Activated CD8-positive, alpha-beta memory T cell treated with anti-CD3 and anti-CD28 coated beads, Interleukin-2, amount 10 ng/mL, durations not matched to agents 7 days and 5 days (primary cell): ENCODE measurements at regions not wholly inside any gene's neighbourhood (a gene's known extent, or its start where the extent isn't known, plus 50 kb on each side); places are given as distances from the start of the nearest gene placed in this dataset.

Experiments
- ATAC-seq: fragments of 150-1000 bp; cut with Tn5 transposase; one replicate; pipeline ENCODE4 v1.10.0; 2021; ENCODE audit warnings: moderate library complexity
- CTCF ChIA-PET: fragments of 350-600 bp; sonication (Branson Sonifier 250); formaldehyde crosslinking; loops from one replicate; lab custom pipeline; 2021; ENCODE audit warnings: antibody characterized with exemption; lab: Charles Lee
- DNase-seq: peaks from one replicate; pipeline ENCODE4 v3.0.0-alpha.2; 2020
- H3K27ac Mint-ChIP-seq: one replicate; pipeline ENCODE4 v1.8.0; 2021; ENCODE audit warnings: mild to moderate bottlenecking, mixed read lengths
- H3K27me3 Mint-ChIP-seq: one replicate; pipeline ENCODE4 v1.8.0; 2021; ENCODE audit warnings: mixed read lengths
- H3K36me3 Mint-ChIP-seq: one replicate; pipeline ENCODE4 v1.8.0; 2021; ENCODE audit warnings: mild to moderate bottlenecking, mixed read lengths
- H3K4me1 Mint-ChIP-seq: one replicate; pipeline ENCODE4 v1.8.0; 2021; ENCODE audit warnings: mixed read lengths
- H3K4me3 Mint-ChIP-seq: one replicate; pipeline ENCODE4 v1.8.0; 2021; ENCODE audit warnings: mild to moderate bottlenecking, moderate library complexity, mixed read lengths
- H3K9me3 Mint-ChIP-seq: one replicate; pipeline ENCODE4 v1.8.0; 2022; ENCODE audit warnings: low read depth, mixed read lengths

DNA sequence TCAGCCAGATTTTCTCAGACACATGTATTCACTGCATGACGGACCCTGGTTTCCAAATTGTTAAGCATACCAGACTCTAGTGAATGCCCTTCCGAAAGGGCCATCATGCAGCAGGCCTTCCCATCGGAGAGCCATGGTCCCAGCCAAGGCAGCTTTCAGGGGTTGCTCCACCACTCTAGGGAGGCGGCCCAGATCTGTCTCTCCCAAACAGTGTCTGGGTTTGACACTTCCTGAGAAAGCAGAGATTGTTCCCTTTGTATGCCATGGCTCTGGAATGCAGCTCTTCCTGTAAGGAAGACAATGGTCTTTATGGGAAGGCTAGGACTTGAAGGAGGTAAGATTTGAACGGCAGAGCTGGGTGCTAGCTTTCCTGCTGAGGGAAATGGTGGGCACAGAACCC is 178.8 kb upstream of the BMPER start:
- ATAC-seq (no peak), DNase-seq (no peak)
- H3K27ac Mint-ChIP-seq = no peak overlapping the region
- no peaks in the 10 kb centered on the region for H3K36me3 Mint-ChIP-seq
- CTCF ChIA-PET = no interaction called here
- H3K27me3 Mint-ChIP-seq = no peaks in the 10 kb centered on the region
- no peaks in the 10 kb centered on the region for H3K4me1 Mint-ChIP-seq
- no peak overlapping the region for H3K4me3 Mint-ChIP-seq
- H3K9me3 Mint-ChIP-seq = no peaks in the 10 kb centered on the region

DNA sequence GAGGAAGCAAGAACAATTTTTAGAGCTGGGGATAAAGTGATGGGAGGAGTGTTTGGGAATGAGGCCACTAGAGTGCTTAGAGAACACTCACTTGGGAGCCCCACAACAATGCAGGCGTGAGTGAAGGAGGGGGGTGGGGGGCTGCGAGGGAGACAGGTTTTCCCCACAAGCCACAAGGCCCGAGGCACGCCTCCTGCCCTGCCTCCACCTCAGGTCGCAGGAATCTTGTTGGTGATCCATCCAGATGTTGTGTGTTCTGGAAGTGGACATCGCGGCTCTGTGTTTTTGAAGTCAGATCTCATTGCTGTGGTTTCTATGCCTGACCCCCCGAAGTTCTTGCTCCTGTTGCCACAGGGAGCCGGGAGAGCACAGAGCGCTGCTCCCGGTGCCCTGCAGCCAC is 178.0 kb upstream of the BMPER start:
- no peaks in the 10 kb centered on the region for H3K36me3 Mint-ChIP-seq
- no peak overlapping the region for H3K4me3 Mint-ChIP-seq
- DNase-seq = no peak
- H3K9me3 Mint-ChIP-seq = no peaks in the 10 kb centered on the region
- no peaks in the 10 kb centered on the region for H3K4me1 Mint-ChIP-seq
- ATAC-seq = no peak
- CTCF ChIA-PET = no interaction called here
- no peaks in the 10 kb centered on the region for H3K27me3 Mint-ChIP-seq
- H3K27ac Mint-ChIP-seq = no peak overlapping the region

DNA sequence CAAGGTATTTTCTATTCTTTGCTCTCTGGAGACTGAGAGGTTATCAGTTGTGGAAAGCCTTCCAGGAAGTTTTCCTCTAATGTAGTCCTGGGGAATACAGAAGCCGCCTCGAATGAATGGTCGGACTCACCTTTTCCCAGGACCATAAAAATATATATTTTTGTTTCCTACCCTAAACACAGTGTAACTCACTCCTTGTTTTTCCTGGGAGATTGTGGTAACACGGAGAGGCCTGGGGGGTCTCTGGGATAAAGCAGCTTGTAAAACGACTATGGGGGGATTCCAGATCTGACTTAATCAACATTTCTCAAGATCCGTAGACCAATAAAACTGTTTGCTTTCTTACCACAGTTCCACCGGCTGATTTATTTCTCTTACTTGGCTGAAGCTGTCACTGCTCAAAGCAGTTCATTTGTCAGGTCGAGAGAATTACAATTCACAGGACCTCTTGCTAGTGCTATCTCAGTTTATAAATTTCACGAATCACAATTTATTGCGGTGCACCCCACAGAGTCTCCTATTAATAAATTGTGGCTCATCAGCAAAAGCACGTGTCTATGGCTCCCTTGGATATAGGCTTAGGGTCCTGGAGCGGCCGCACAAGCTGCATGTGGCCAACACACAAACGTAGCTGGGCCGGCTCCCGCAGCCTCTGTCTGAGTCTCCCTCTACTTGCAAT is 176.3 kb upstream of the BMPER start:
- H3K9me3 Mint-ChIP-seq = no peaks in the 10 kb centered on the region
- no peaks in the 10 kb centered on the region for H3K36me3 Mint-ChIP-seq
- CTCF ChIA-PET = no interaction called here
- no peak for ATAC-seq
- no peaks in the 10 kb centered on the region for H3K27me3 Mint-ChIP-seq
- H3K4me3 Mint-ChIP-seq = no peak overlapping the region
- H3K27ac Mint-ChIP-seq = no peak overlapping the region
- no peaks in the 10 kb centered on the region for H3K4me1 Mint-ChIP-seq
- DNase-seq = no peak

DNA sequence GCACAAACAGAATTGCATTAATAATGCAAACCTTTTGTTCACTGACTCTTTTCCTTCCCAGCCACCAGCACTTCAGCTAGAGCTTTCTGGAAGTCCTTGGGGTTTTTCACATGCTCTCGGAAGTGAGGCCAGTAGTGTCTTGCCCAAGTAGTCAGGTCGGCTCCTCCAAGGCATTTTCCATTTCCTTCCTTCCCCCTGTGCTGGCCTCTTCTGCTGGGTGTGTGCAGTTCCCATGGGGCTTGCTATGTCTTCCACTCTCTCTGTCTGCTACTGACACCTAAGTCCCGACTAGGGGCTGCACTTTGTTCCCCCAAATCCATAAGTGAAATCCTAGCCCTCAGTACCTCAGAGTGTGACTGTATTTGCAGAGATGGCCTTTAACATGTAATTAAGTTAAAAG is 175.6 kb upstream of the BMPER start:
- H3K4me3 Mint-ChIP-seq = no peak overlapping the region
- no peaks in the 10 kb centered on the region for H3K4me1 Mint-ChIP-seq
- CTCF ChIA-PET = no interaction called here
- DNase-seq (no peak), ATAC-seq (no peak)
- no peak overlapping the region for H3K27ac Mint-ChIP-seq
- H3K36me3 Mint-ChIP-seq = no peaks in the 10 kb centered on the region
- H3K27me3 Mint-ChIP-seq = no peaks in the 10 kb centered on the region
- no peaks in the 10 kb centered on the region for H3K9me3 Mint-ChIP-seq

DNA sequence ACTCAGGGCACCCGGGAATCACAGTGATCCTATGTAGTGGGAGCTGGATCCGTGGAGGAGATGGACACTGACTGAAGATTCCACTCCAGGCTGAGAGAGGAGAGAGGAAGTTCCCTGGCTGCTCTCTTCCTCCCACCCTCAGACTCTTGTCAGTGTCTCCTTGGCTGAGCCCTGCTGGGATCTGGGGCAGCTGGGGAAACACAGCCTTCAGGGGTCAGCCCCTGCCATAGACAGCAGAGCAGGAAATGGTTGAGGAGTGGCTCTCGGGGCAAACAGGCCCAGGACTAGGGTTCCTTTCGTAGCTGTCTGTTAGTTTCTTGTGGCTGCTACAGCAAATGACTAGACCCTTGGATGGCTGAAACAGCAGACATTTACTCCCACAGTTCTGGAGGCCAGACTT is 174.4 kb upstream of the BMPER start:
- no peaks in the 10 kb centered on the region for H3K9me3 Mint-ChIP-seq
- H3K27ac Mint-ChIP-seq = no peak overlapping the region
- H3K4me1 Mint-ChIP-seq = no peaks in the 10 kb centered on the region
- no peak overlapping the region for H3K4me3 Mint-ChIP-seq
- ATAC-seq (no peak), DNase-seq (no peak)
- H3K27me3 Mint-ChIP-seq = no peaks in the 10 kb centered on the region
- H3K36me3 Mint-ChIP-seq = no peaks in the 10 kb centered on the region
- CTCF ChIA-PET = no interaction called here

DNA sequence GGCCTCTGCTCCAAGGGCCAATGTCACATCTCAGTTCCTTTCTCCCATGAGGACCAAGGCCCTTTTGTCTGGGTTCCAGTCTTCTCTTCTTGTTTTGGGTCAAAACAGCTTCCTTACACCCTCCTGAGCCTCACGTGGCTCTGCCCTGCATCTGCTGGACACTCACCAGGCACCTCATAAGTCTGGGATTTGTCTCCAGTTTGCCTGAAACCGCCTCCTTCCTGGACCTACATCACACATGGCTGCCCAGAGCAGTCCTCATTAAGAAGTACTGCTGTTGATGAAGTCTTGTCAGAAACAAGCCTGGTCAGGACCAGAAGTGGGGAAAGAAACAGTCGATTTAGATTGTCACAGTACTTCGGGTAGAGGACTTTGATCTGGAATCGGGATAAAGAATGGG is 173.4 kb upstream of the BMPER start:
- Mint-ChIP-seq H3K4me1 (no peaks in the 10 kb centered on the region), H3K27me3 (no peaks in the 10 kb centered on the region), H3K27ac (no peak overlapping the region), H3K9me3 (no peaks in the 10 kb centered on the region), H3K4me3 (no peak overlapping the region), H3K36me3 (no peaks in the 10 kb centered on the region)
- DNase-seq (no peak), ATAC-seq (no peak)
- CTCF ChIA-PET = no interaction called here

DNA sequence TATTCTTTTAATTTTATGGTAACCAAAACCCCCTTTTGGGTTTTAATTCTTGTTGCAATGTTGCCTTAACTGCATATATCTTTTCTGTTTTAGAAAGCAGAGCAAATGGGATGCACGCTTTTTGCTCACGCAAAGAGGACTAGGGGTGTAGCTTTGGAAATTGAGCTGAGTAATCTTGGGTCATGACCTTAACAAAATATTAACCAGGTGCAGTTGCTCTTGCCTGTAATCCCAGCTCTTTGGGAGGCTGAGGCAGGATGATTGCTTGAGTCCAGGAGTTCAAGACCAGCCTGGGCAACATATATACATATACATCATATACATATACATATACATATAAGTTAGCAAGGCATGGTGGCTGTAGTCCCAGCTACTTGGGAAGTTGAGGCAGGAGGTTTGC is 172.9 kb upstream of the BMPER start:
- CTCF ChIA-PET = no interaction called here
- H3K27me3 Mint-ChIP-seq = no peaks in the 10 kb centered on the region

DNA sequence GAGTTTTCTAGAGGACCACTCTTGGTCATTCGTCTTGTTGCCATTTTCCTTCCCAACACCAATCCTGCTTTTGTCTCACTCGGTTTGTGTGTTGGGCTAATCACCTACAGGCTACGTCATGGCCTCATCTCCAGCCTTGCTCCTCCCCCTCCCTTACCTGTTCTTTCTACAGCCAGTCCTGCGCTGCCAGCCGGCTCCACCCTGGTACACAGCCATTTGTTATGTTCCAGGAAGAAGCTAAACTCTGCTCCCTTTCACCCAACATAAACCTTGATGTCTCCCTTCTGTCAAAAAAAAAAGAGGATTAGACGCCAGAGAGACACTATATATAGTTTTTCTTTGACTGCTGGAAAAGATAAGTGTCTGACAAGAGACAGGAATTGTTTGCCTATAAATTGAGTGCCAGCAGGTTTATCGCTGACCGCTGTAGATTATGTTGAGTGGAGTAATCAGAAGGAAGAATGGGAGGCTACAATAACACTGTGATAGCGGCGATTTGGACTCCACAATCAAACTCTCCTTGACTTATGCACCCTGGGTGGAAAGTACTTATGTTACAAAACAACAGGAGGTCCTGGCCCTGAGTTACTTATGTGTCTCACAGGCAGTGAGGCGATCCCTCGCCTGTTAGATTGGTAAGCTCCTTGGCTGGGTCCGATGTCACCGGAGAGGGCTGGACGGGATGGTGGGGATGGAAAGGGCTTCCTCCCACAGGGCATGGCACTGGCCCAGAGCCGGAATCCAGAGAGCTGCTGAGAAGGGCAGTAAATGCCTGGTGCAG is 171.3 kb upstream of the BMPER start:
- DNase-seq = no peak
- H3K27ac Mint-ChIP-seq = no peak overlapping the region
- CTCF ChIA-PET = no interaction called here
- H3K36me3 Mint-ChIP-seq = no peaks in the 10 kb centered on the region
- H3K4me3 Mint-ChIP-seq = no peak overlapping the region
- no peaks in the 10 kb centered on the region for H3K9me3 Mint-ChIP-seq
- no peaks in the 10 kb centered on the region for H3K4me1 Mint-ChIP-seq
- ATAC-seq = no peak
- no peaks in the 10 kb centered on the region for H3K27me3 Mint-ChIP-seq

More for the DNA sequence above, 172.9 kb upstream of the BMPER start:
- no peak overlapping the region for H3K27ac Mint-ChIP-seq
- no peaks in the 10 kb centered on the region for H3K36me3 Mint-ChIP-seq
- no peak overlapping the region for H3K4me3 Mint-ChIP-seq
- ATAC-seq = no peak
- DNase-seq = no peak
- no peaks in the 10 kb centered on the region for H3K4me1 Mint-ChIP-seq
- no peaks in the 10 kb centered on the region for H3K9me3 Mint-ChIP-seq

DNA sequence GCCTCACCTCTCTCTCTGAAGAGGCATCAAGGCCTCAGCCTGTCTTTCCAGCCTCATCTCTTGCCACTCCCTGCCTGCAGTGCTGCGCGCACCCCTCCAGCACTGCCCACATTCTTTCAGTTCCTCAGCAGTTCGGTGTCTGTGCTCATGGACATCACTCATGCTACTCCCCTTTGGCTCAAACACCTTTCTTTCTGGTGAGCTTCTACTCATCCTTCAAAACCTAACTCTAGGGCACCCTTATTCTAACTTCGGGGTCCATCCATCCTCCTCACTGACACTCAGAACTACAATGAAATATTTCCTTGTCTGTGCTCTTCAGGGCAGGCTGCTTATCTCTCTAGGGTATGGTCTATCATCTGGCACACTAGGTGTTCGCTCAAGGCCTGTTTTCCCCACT is 169.9 kb upstream of the BMPER start:
- H3K9me3 Mint-ChIP-seq = no peaks in the 10 kb centered on the region

DNA sequence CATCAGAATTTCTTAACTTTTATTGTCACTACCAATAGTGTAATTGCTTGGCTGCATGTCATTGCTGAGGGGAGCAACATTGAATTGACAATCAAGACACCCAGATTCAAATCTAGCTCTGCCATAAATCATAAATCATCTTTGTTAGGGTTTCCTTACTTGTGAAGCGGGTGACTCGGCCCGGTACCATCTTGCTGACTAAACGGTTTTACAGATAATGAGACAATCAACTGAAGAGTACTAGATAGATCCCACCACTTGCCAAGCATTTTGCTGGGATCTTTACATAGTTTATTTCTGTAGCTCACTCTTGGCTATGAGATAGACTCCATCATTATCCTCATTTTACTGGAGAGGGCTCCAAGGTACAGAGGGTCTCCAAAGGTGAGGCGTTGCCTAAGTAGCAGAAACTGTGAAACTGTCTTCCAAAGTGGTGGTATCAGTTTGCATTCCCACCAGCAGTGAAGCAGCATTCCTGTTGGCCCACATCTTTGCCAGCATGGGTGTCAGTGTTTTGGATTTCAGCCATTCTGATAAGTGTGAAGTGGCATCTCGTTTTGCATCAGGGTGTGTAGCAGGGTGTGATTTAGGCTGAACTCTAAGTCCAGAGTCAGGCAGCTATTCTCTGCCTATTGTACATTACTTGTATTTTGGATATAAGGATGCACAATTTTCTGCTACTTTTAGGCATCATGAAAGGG is 168.7 kb upstream of the BMPER start:
- Mint-ChIP-seq H3K27ac (no peak overlapping the region), H3K4me3 (no peak overlapping the region), H3K4me1 (no peaks in the 10 kb centered on the region), H3K9me3 (no peaks in the 10 kb centered on the region), H3K27me3 (no peaks in the 10 kb centered on the region), H3K36me3 (no peaks in the 10 kb centered on the region)
- CTCF ChIA-PET = interaction anchor here (0.7 kb wide), 1 partner anchor 22 kb away, joined by 3 read pairs; no protein-coding TSS in a partner anchor
- DNase-seq (no peak), ATAC-seq (no peak)

More for the DNA sequence above, 169.9 kb upstream of the BMPER start:
- no peak for ATAC-seq
- Mint-ChIP-seq H3K36me3 (no peaks in the 10 kb centered on the region), H3K27me3 (no peaks in the 10 kb centered on the region), H3K4me1 (no peaks in the 10 kb centered on the region), H3K4me3 (no peak overlapping the region), H3K27ac (no peak overlapping the region)
- CTCF ChIA-PET = no interaction called here
- DNase-seq = no peak

DNA sequence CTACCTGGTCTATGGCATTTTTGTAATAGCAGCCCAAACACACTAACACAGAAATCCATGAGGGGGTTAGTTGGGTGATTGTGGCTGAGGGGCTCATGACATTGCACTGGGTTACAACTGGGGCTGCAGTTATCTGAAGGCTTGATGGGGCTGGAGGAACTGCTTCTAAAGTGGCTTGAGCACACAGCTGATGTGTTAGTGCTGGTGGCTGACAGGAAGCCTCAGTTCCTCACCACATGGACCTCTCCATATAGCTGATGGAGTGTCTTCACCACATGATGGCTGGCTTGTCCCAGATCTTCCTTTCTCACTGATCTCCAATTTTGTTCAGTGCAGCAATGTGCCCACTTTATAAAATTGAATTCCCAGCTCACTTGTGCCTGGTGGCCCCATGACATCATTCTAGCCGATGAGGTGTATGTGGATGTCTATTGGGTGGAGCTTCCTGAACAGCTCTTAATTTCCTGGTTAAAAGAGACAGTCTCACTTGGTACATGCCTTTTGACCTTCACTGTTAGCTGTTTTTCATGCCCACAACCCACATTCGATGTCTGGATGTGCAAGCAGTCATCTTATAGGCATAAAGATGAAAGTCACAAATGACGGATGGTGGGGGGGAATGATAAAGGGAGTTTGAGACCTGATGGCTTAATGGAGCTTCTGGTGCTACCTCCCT is 166.9 kb upstream of the BMPER start:
- CTCF ChIA-PET = no interaction called here
- DNase-seq = no peak
- H3K27ac Mint-ChIP-seq = no peak overlapping the region

DNA sequence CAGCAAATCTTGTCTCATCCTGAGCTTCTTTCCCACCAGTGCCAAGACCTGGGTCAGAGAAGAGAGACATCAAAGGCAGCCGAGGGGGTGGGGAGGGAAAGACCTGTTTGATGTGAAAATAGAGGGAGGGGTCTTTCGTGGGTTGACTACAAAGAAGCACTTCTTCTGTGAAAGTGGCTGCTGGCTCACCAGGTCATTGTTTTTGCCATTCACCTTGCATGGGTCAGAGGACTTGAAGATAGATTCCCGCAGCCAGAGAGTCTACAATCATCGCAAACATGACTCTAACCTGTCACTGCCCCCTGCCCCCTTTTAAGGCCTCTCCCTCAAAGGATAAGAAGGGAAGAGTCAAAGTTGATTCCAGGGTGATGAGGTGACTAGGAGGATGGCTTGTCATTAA is 166.1 kb upstream of the BMPER start:
- Mint-ChIP-seq H3K27me3 (no peaks in the 10 kb centered on the region), H3K4me1 (no peaks in the 10 kb centered on the region), H3K27ac (no peak overlapping the region), H3K36me3 (no peaks in the 10 kb centered on the region), H3K4me3 (no peak overlapping the region), H3K9me3 (no peaks in the 10 kb centered on the region)
- no peak for ATAC-seq
- DNase-seq = no peak
- CTCF ChIA-PET = no interaction called here

More for the DNA sequence above, 166.9 kb upstream of the BMPER start:
- no peak for ATAC-seq
- H3K36me3 Mint-ChIP-seq = no peaks in the 10 kb centered on the region
- no peaks in the 10 kb centered on the region for H3K27me3 Mint-ChIP-seq
- no peaks in the 10 kb centered on the region for H3K9me3 Mint-ChIP-seq
- no peaks in the 10 kb centered on the region for H3K4me1 Mint-ChIP-seq
- no peak overlapping the region for H3K4me3 Mint-ChIP-seq

DNA sequence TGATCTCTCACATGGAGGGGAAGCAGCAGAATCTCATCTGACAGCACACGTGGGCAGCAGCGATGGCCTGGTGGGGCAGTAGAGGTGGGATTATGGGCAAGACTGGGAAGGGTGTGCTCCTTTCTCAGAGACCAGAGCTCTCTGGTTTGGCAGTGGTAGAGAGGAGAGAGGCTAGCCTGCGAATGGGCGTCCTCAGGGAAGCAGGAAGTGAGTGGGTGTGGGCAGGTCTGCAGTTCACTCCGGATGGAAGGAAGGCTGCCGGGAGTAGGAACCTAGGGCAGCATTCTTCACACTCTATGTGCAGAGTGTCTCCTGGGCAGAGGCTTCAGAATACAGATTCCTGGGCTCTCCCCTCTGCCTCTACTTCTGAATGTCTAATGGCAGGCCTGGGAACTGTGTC is 162.8 kb upstream of the BMPER start:
- CTCF ChIA-PET = no interaction called here
- Mint-ChIP-seq H3K27me3 (no peaks in the 10 kb centered on the region), H3K27ac (no peak overlapping the region), H3K4me1 (no peaks in the 10 kb centered on the region), H3K4me3 (no peak overlapping the region), H3K9me3 (no peaks in the 10 kb centered on the region), H3K36me3 (no peaks in the 10 kb centered on the region)
- DNase-seq (no peak), ATAC-seq (no peak)
